ENCODE measurements at regions not wholly inside any gene's neighbourhood (a gene's known extent, or its start where the extent isn't known, plus 50 kb on each side); places are given as distances from the start of the nearest gene placed in this dataset.

DNA sequence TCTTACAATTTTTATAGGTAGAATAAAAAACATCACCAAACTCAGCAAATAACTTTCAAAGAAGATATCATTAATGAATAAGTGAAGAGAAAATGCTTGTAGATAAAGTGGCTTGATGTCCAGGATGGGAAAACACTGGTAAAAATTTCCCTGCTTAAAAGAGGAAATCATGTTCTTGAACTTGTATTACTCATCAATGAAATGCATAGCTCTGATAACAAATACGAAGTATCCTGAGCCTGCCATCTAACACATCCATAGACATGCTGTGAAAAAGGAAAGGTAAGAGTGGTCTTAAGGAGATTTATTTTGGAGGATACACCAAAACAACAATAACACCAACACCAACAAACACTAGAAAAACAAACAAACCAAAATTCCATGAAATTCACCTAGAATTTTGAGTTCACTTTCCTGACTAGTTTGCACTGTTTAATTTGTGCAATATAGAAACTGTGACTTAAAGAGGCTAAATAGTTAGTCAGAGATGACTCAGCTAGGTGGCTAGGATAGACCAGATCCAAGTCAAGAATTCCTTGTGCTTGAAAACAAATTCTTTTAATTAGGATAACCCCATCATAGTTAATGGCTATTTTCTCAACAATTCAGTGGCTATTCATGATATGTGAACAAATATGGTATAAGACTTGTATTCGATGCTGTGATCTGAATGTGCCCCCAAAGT is 179.8 kb upstream of the KCNK2 start:
- no peaks in the 10 kb centered on the region for H3K4me1 ChIP-seq (ENCODE audit: insufficient read depth, low read length)
- no peak for ATAC-seq
- H3K27me3 ChIP-seq (ENCODE audit: control insufficient read depth in 1 of 2, insufficient read depth in 2 of 2, low read length in 2 of 2): no peaks in the 10 kb centered on the region
- DNase-seq (ENCODE audit: low spot score): no peak
- no TSS peak for BruUV-seq (replicated peaks)
- no peak overlapping the region for H2AFZ ChIP-seq (ENCODE audit: low read length)
- no peak for FAIRE-seq
- no peak overlapping the region for H3K27ac ChIP-seq (ENCODE audit: extremely low read length, insufficient read depth, low read length)
- H3K4me3 ChIP-seq (replicated peaks in 1 of 3; ENCODE audit: insufficient read depth in 1 of 3, low read depth in 2 of 3, low read length in 3 of 3): no peak overlapping the region
- 0% methylated on average over 2 of the region's 2 CpGs for WGBS (ENCODE audit: low lambda C conversion rate)
- H3K9me3 ChIP-seq (ENCODE audit: low read length): no peaks in the 10 kb centered on the region
- in situ Hi-C loops (cut with HindIII; ENCODE audit: extremely low pct_ligation_motif_present, low pct_unique_long_range_greater_than_20kb): no loop called here
- intact Hi-C loops (cut with micrococcal nuclease; ENCODE audit: unreplicated experiment): no loop called here
- no peaks in the 10 kb centered on the region for H3K36me3 ChIP-seq (replicated peaks in 1 of 2; ENCODE audit: control insufficient read depth in 1 of 2, insufficient read depth in 2 of 2, low read length in 2 of 2)
- no peak overlapping the region for H3K9ac ChIP-seq (ENCODE audit: insufficient read depth, low read depth, low read length)
- POLR2A ChIA-PET: no interaction called here
- no peaks in the 10 kb centered on the region for H3K79me2 ChIP-seq (ENCODE audit: insufficient read depth, low read length)
- CTCF ChIA-PET (ENCODE audit: low intra/inter-chr PET ratio, low total read pairs): no interaction called here
- no peak overlapping the region for H3K4me2 ChIP-seq (ENCODE audit: low read depth, low read length)
- TF ChIP-seq MIXL1 (CRISPR knock-in tag; IDR thresholded peaks at IDR 0.05) (no peak), HDAC6 (IDR thresholded peaks at IDR 0.05; ENCODE audit: low read depth, low read length) (no peak), ZFP1 (CRISPR knock-in tag; IDR thresholded peaks at IDR 0.05) (no peak), KDM3A (CRISPR knock-in tag; IDR thresholded peaks at IDR 0.05; ENCODE audit: low read depth) (no peak), GZF1 (CRISPR knock-in tag; IDR thresholded peaks at IDR 0.05) (no peak), POLR2AphosphoS5 (IDR thresholded peaks at IDR 0.05; ENCODE audit: low read depth, low read length) (no peak), IRX3 (CRISPR knock-in tag; IDR thresholded peaks at IDR 0.05; ENCODE audit: borderline replicate concordance, low read depth) (no peak), IKZF1 (IDR thresholded peaks at IDR 0.05) (no peak), DR1 (CRISPR knock-in tag; IDR thresholded peaks at IDR 0.05) (no peak)
- TF ChIP-seq, protein P1, sequence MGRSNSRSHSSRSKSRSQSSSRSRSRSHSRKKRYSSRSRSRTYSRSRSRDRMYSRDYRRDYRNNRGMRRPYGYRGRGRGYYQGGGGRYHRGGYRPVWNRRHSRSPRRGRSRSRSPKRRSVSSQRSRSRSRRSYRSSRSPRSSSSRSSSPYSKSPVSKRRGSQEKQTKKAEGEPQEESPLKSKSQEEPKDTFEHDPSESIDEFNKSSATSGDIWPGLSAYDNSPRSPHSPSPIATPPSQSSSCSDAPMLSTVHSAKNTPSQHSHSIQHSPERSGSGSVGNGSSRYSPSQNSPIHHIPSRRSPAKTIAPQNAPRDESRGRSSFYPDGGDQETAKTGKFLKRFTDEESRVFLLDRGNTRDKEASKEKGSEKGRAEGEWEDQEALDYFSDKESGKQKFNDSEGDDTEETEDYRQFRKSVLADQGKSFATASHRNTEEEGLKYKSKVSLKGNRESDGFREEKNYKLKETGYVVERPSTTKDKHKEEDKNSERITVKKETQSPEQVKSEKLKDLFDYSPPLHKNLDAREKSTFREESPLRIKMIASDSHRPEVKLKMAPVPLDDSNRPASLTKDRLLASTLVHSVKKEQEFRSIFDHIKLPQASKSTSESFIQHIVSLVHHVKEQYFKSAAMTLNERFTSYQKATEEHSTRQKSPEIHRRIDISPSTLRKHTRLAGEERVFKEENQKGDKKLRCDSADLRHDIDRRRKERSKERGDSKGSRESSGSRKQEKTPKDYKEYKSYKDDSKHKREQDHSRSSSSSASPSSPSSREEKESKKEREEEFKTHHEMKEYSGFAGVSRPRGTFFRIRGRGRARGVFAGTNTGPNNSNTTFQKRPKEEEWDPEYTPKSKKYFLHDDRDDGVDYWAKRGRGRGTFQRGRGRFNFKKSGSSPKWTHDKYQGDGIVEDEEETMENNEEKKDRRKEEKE (IDR thresholded peaks at IDR 0.05): no peak
- TF ChIP-seq, protein P2, sequence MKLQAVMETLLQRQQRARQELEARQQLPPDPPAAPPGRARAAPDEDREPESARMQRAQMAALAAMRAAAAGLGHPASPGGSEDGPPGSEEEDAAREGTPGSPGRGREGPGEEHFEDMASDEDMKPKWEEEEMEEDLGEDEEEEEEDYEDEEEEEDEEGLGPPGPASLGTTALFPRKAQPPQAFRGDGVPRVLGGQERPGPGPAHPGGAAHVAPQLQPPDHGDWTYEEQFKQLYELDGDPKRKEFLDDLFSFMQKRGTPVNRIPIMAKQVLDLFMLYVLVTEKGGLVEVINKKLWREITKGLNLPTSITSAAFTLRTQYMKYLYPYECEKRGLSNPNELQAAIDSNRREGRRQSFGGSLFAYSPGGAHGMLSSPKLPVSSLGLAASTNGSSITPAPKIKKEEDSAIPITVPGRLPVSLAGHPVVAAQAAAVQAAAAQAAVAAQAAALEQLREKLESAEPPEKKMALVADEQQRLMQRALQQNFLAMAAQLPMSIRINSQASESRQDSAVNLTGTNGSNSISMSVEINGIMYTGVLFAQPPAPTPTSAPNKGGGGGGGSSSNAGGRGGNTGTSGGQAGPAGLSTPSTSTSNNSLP (IDR thresholded peaks at IDR 0.05; ENCODE audit: low read depth, low read length): no peak
- H4K20me1 ChIP-seq (ENCODE audit: insufficient read depth, low read length): no peaks in the 10 kb centered on the region

All from HepG2 (cell line).